Coronary artery (tissue), 2 donors: ENCODE measurements at regions not wholly inside any gene's neighbourhood (a gene's known extent, or its start where the extent isn't known, plus 50 kb on each side); places are given as distances from the start of the nearest gene placed in this dataset.

Experiments used
- DNase-seq: peaks from one replicate; pipeline ENCODE4 v3.0.0-alpha.2; 2017; ENCODE audit warnings: low spot score
- H3K27ac ChIP-seq, 2 donors: fragments of 200-600 bp; sonication (generic); one replicate each; pipeline ENCODE4 v1.5.1; 2016 to 2019
- H3K4me3 ChIP-seq: fragments of 200-600 bp; sonication (generic); 2 replicates; pipeline ENCODE4 v1.5.1; 2016; ENCODE audit warnings: mild to moderate bottlenecking, moderate library complexity
- CTCF ChIP-seq: fragments of 200-600 bp; sonication (generic); IDR thresholded peaks from one replicate; pipeline ENCODE4 v1.5.1; 2019; ENCODE audit warnings: antibody characterized with exemption

- no peak for TF ChIP-seq CTCF
- DNase-seq = no peak
- Histone ChIP-seq H3K4me3 (no peak overlapping the region), H3K27ac (peak overlapping the region in 1 of 2 donors; percentile 66)
Measured at GRCh38 chr20:11266571-11266970, 592.8 kb upstream of the JAG1 start.

- no peak for TF ChIP-seq CTCF
- DNase-seq = peak; percentile 76
- H3K27ac ChIP-seq = peak overlapping the region; percentile 11 to 66
- H3K4me3 ChIP-seq = no peak overlapping the region
Measured at GRCh38 chr20:11267131-11267761, 593.4 kb upstream of the JAG1 start.

- H3K27ac ChIP-seq = peak overlapping the region; percentile 11 to 66
- no peak for DNase-seq
- TF ChIP-seq CTCF = no peak
- no peak overlapping the region for H3K4me3 ChIP-seq
Measured at GRCh38 chr20:11267762-11268335, 594.0 kb upstream of the JAG1 start.

GRCh38 chr20:11270566-11270965 is 596.8 kb upstream of the JAG1 start:
- no peak for TF ChIP-seq CTCF
- no peak overlapping the region for H3K27ac ChIP-seq
- DNase-seq = no peak

GRCh38 chr20:11271319-11271718 is 597.5 kb upstream of the JAG1 start:
- no peak for TF ChIP-seq CTCF
- H3K27ac ChIP-seq = no peak overlapping the region
- DNase-seq = no peak
- no peak overlapping the region for H3K4me3 ChIP-seq

More at GRCh38 chr20:11270566-11270965, 596.8 kb upstream of the JAG1 start:
- H3K4me3 ChIP-seq = no peak overlapping the region

GRCh38 chr20:11271920-11272594 is 598.3 kb upstream of the JAG1 start:
- Histone ChIP-seq H3K4me3 (no peak overlapping the region), H3K27ac (no peak overlapping the region)
- no peak for DNase-seq
- no peak for TF ChIP-seq CTCF
